OCI-LY3 (cell line): ENCODE measurements at regions not wholly inside any gene's neighbourhood (a gene's known extent, or its start where the extent isn't known, plus 50 kb on each side); places are given as distances from the start of the nearest gene placed in this dataset.

Experiments
- EZH2phosphoT487 ChIP-seq: fragments of 200-600 bp; shearing (Covaris generic); IDR thresholded peaks from 2 replicates; pipeline ENCODE4 v1.6.1; 2018; ENCODE audit warnings: antibody characterized with exemption, mixed run types, low read depth
- TF ChIP-seq, protein P1 (sequence below): fragments of 200-600, 300-600 bp; sonication (generic); IDR thresholded peaks from 2 replicates; pipeline ENCODE4 v1.5.1; 2014; ENCODE audit warnings: antibody characterized with exemption, low read length, low read depth

DNA sequence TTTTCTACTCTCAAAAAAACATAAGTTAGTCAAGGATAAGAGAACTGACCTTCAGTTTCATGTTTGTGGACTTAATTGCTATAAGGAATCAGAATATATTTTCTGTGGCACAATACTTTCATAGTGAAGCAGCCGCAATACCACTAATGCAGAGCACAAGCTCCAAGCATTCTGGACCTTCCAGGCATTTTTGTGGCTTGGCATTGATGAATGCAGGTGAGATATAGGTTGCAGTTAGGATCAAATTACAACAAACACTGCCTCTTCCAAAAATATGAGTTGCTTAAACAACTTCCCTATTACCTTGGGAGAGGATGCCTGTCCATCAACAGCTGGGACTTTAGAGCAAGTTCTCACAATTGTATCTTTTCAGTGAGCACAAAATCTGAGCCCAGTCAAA, 162.8 kb upstream of the RSPO3 start:
- TF ChIP-seq, protein P1, sequence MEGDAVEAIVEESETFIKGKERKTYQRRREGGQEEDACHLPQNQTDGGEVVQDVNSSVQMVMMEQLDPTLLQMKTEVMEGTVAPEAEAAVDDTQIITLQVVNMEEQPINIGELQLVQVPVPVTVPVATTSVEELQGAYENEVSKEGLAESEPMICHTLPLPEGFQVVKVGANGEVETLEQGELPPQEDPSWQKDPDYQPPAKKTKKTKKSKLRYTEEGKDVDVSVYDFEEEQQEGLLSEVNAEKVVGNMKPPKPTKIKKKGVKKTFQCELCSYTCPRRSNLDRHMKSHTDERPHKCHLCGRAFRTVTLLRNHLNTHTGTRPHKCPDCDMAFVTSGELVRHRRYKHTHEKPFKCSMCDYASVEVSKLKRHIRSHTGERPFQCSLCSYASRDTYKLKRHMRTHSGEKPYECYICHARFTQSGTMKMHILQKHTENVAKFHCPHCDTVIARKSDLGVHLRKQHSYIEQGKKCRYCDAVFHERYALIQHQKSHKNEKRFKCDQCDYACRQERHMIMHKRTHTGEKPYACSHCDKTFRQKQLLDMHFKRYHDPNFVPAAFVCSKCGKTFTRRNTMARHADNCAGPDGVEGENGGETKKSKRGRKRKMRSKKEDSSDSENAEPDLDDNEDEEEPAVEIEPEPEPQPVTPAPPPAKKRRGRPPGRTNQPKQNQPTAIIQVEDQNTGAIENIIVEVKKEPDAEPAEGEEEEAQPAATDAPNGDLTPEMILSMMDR = no peak
- TF ChIP-seq EZH2phosphoT487 = no peak
